Esophagus squamous epithelium (tissue), 4 donors: ENCODE measurements at regions not wholly inside any gene's neighbourhood (a gene's known extent, or its start where the extent isn't known, plus 50 kb on each side); places are given as distances from the start of the nearest gene placed in this dataset.

Experiments
- POLR2A ChIP-seq, 4 donors: fragments of 450-650 bp; IDR thresholded peaks; one replicate each; pipeline ENCODE4 v1.6.1; 2017; ENCODE audit warnings: antibody characterized with exemption in 4 of 4, mild to moderate bottlenecking in 4 of 4, moderate library complexity in 3 of 4
- TF ChIP-seq, protein P1 (sequence below), 6 experiments: fragments of 450-650 bp in 4 of 6; fragments of 200-600 bp in 2 of 6; sonication (generic) in 2 of 6; IDR thresholded peaks; one replicate each; pipeline ENCODE4 v1.5.1; 2016 to 2019; ENCODE audit warnings: antibody characterized with exemption in 6 of 6, mild to moderate bottlenecking in 4 of 6, moderate library complexity in 4 of 6

- TF ChIP-seq, protein P1, sequence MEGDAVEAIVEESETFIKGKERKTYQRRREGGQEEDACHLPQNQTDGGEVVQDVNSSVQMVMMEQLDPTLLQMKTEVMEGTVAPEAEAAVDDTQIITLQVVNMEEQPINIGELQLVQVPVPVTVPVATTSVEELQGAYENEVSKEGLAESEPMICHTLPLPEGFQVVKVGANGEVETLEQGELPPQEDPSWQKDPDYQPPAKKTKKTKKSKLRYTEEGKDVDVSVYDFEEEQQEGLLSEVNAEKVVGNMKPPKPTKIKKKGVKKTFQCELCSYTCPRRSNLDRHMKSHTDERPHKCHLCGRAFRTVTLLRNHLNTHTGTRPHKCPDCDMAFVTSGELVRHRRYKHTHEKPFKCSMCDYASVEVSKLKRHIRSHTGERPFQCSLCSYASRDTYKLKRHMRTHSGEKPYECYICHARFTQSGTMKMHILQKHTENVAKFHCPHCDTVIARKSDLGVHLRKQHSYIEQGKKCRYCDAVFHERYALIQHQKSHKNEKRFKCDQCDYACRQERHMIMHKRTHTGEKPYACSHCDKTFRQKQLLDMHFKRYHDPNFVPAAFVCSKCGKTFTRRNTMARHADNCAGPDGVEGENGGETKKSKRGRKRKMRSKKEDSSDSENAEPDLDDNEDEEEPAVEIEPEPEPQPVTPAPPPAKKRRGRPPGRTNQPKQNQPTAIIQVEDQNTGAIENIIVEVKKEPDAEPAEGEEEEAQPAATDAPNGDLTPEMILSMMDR (IDR thresholded peaks at IDR 0.05), result no peak
- TF ChIP-seq POLR2A (IDR thresholded peaks at IDR 0.05), result no peak
Observed at GRCh38 chr12:91892081-91892855, 253.4 kb downstream of the BTG1 start.
